Gastroesophageal sphincter (tissue), 4 donors: ENCODE measurements at regions not wholly inside any gene's neighbourhood (a gene's known extent, or its start where the extent isn't known, plus 50 kb on each side); places are given as distances from the start of the nearest gene placed in this dataset.

Experiments
- ATAC-seq: fragments of 150-250 bp; one replicate; pipeline ENCODE4 v1.9.1; 2016; ENCODE audit warnings: mild to moderate bottlenecking, moderate library complexity
- H3K27ac ChIP-seq, 4 donors: fragments of 200-600 bp; sonication (generic) in 3 of 4; 1 replicate in 3 of 4; 2 replicates in 1 of 4; pipeline ENCODE4 v1.5.1; 2016 to 2019
- H3K27me3 ChIP-seq: fragments of 200-600 bp; sonication (generic); one replicate; pipeline ENCODE4 v1.5.1; 2019
- H3K36me3 ChIP-seq, 2 donors: fragments of 200-600 bp; sonication (generic); one replicate each; pipeline ENCODE4 v1.5.1; 2019; ENCODE audit warnings: control low read depth in 1 of 2
- H3K4me1 ChIP-seq, 3 donors: fragments of 200-600 bp; sonication (generic); 1 replicate in 2 of 3; 2 replicates in 1 of 3; pipeline ENCODE4 v1.5.1; 2016 to 2019; ENCODE audit warnings: control low read depth in 2 of 3
- H3K4me3 ChIP-seq, 2 donors: fragments of 200-600 bp; sonication (generic); one replicate each; pipeline ENCODE4 v1.5.1; 2019; ENCODE audit warnings: mild to moderate bottlenecking in 1 of 2, moderate library complexity in 1 of 2
- H3K9me3 ChIP-seq, 3 donors: fragments of 200-600 bp; sonication (generic); one replicate each; pipeline ENCODE4 v1.5.1; 2017 to 2019; ENCODE audit warnings: control low read depth in 2 of 3
- EP300 ChIP-seq: sonication (generic); formaldehyde crosslinking; IDR thresholded peaks from one replicate; pipeline ENCODE4 v1.6.1; 2017; ENCODE audit warnings: antibody characterized with exemption, mild to moderate bottlenecking
- POLR2A ChIP-seq, 2 donors: fragments of 450-650 bp; IDR thresholded peaks; one replicate each; pipeline ENCODE4 v1.6.1; 2017; ENCODE audit warnings: antibody characterized with exemption in 2 of 2, mild to moderate bottlenecking in 2 of 2, moderate library complexity in 1 of 2
- POLR2AphosphoS5 ChIP-seq: sonication (generic); formaldehyde crosslinking; IDR thresholded peaks from one replicate; pipeline ENCODE4 v1.6.1; 2017; ENCODE audit warnings: antibody characterized with exemption
- WGBS, 2 donors: methylation state at CpG; one replicate each; pipeline ENCODE4 v1.1.5; 2018; ENCODE audit warnings: low coverage in 1 of 2; 5-methylcytosine and 5-hydroxymethylcytosine counted together
- TF ChIP-seq, protein P1 (sequence below), 4 experiments: fragments of 200-600 bp in 2 of 4; fragments of 450-650 bp in 2 of 4; sonication (generic) in 1 of 4; IDR thresholded peaks; one replicate each; pipeline ENCODE4 v1.5.1; 2017 to 2019; ENCODE audit warnings: antibody characterized with exemption in 4 of 4, mild to moderate bottlenecking in 2 of 4, moderate library complexity in 2 of 4

DNA sequence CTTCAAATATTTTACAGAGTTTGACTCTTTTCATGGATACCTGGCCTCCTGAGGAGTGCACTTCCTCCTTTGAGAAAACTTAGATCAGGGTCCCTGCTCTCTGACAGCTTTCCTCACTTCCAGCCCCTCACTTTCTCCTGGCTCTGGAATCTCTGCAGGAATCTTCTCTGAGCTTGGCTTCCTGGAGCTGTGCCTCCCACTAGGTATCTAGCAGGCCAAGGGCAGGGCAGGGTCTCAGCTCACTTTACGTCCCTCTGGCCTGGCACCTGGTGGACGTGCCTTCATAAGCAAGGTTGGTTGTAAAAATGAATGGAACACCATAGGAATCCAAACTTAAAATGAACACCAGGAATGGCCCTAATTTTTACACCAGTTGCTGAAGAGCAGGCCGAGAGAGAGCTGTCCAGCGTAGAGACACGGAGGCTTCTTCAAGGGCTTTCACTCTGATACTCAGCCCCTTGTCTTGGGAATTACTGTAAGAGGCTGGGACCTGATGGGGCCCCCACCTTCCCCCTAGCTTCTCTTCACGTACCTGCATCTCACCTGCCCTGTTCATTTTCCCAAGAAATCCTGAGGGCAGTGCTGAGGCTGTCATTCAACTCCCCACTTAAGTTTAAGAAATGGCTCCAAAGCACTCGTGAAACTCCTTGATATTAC is 426.9 kb upstream of the ID2 start:
- Histone ChIP-seq H3K9me3 (no peaks in the 10 kb centered on the region), H3K4me3 (no peak overlapping the region), H3K27ac (no peak overlapping the region), H3K4me1 (peaks cover 0 to 18% (median 0%) of the 10 kb centered on the region in 3 donors), H3K36me3 (no peaks in the 10 kb centered on the region), H3K27me3 (no peaks in the 10 kb centered on the region)
- 93 to 100% methylated on average over 1 to 5 of the region's 7 CpGs for WGBS, 2 donors
- no peak for ATAC-seq
- TF ChIP-seq, protein P1, sequence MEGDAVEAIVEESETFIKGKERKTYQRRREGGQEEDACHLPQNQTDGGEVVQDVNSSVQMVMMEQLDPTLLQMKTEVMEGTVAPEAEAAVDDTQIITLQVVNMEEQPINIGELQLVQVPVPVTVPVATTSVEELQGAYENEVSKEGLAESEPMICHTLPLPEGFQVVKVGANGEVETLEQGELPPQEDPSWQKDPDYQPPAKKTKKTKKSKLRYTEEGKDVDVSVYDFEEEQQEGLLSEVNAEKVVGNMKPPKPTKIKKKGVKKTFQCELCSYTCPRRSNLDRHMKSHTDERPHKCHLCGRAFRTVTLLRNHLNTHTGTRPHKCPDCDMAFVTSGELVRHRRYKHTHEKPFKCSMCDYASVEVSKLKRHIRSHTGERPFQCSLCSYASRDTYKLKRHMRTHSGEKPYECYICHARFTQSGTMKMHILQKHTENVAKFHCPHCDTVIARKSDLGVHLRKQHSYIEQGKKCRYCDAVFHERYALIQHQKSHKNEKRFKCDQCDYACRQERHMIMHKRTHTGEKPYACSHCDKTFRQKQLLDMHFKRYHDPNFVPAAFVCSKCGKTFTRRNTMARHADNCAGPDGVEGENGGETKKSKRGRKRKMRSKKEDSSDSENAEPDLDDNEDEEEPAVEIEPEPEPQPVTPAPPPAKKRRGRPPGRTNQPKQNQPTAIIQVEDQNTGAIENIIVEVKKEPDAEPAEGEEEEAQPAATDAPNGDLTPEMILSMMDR (IDR thresholded peaks at IDR 0.05), result no peak
- TF ChIP-seq POLR2AphosphoS5 (no peak), EP300 (no peak)

DNA sequence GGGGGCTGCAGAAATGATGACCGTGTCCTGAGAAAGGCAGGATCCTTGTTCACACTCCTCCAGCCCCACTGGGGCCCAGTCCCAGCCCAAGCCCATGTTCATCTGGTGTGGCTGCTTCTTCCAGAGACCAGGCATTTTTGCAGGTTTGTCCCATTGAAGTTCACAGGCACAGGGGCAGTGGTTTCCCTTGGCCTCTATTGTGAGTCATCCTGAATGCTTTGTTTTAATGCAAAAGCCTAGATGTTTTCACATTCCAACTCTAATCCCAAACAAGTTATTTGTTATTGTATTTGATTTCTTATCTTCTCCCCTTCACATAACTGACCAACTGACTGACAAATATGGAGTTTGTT is 426.4 kb upstream of the ID2 start:
- H3K27me3 ChIP-seq, result no peaks in the 10 kb centered on the region
- H3K4me1 ChIP-seq, result peaks cover 0 to 18% (median 0%) of the 10 kb centered on the region in 3 donors
- H3K4me3 ChIP-seq, result no peak overlapping the region
- TF ChIP-seq POLR2AphosphoS5 (no peak), POLR2A (IDR thresholded peaks at IDR 0.05) (no peak)
- TF ChIP-seq, protein P1 (IDR thresholded peaks at IDR 0.05), result no peak
- H3K9me3 ChIP-seq, result no peaks in the 10 kb centered on the region
- no peaks in the 10 kb centered on the region for H3K36me3 ChIP-seq
- no peak overlapping the region for H3K27ac ChIP-seq
- 88 to 100% methylated on average over 1 of the region's 1 CpG for WGBS, 2 donors
- no peak for ATAC-seq

DNA sequence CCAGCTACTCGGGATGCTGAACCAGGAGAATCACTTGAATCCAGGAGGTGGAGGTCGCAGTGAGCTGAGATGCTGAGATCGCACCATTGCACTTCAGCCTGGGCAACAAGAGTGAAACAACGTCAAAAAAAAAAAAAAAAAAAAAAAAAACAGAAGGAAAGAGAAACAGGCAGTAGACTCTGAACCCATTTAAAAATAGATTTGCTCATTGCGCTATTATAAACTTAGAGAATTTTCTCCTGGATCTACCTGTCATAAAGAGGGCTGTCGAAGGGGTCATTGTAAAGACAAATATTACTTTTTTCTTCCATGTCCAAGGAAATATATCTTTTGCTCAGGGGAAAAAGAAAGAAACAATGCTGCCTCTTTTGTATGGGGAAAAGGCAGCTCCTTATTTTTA is 425.0 kb upstream of the ID2 start:
- no peak overlapping the region for H3K4me3 ChIP-seq
- H3K9me3 ChIP-seq, result no peaks in the 10 kb centered on the region
- no peaks in the 10 kb centered on the region for H3K36me3 ChIP-seq
- TF ChIP-seq EP300, result no peak
- no peak for TF ChIP-seq POLR2AphosphoS5
- TF ChIP-seq, protein P1 (IDR thresholded peaks at IDR 0.05), result no peak
- TF ChIP-seq POLR2A (IDR thresholded peaks at IDR 0.05), result no peak
- no peaks in the 10 kb centered on the region for H3K27me3 ChIP-seq
- H3K4me1 ChIP-seq, result peaks cover 0 to 18% (median 0%) of the 10 kb centered on the region in 3 donors
- no peak for ATAC-seq
- 62 to 70% methylated on average over 5 to 6 of the region's 6 CpGs for WGBS, 2 donors
- H3K27ac ChIP-seq, result no peak overlapping the region

DNA sequence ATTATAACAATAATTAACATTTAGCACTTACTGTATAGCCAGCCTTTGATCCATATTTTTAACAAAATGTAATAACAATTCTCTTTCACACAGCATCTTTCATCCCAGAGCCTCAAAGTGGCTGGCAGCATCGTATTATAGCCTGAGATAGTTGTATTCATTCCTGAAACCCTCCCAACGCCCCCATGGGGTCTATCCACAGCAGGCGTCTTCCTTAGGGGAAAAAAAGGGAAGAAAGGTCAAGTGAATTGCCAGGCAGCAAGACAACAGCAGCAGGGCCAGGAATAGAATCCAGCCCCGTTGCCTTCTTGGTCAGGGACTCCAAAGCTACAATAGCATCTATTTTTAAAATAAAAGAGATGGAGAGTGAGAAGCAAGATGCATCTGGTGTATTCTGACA is 424.4 kb upstream of the ID2 start:
- Histone ChIP-seq H3K36me3 (no peaks in the 10 kb centered on the region), H3K4me3 (no peak overlapping the region), H3K4me1 (peaks cover 0 to 18% (median 0%) of the 10 kb centered on the region in 3 donors), H3K9me3 (no peaks in the 10 kb centered on the region), H3K27me3 (no peaks in the 10 kb centered on the region), H3K27ac (no peak overlapping the region)
- WGBS, 2 donors, result 27 to 54% methylated on average over 3 to 4 of the region's 4 CpGs
- no peak for ATAC-seq
- TF ChIP-seq EP300 (no peak), POLR2AphosphoS5 (no peak), POLR2A (IDR thresholded peaks at IDR 0.05) (no peak)
- TF ChIP-seq, protein P1 (IDR thresholded peaks at IDR 0.05), result no peak

DNA sequence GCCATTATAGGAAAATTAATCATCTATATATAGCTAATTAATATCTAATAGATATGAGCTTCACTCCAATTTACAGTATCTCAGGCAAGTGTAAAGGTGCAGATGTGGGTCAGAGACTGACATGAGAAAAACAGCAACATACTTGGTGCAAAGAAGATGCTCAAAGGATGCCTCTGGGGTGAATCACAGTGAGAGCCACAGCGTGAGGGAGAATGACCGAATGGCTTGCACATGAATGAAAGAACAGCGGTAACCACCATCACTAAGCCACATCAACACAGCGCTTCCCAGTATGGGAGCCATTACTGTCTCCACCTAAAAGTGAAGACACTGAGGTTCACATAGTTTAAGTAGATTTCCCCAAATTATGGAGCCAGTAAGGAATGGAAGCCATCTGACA is 423.4 kb upstream of the ID2 start:
- H3K4me3 ChIP-seq, result no peak overlapping the region
- no peak for ATAC-seq
- H3K9me3 ChIP-seq, result no peaks in the 10 kb centered on the region
- H3K4me1 ChIP-seq, result peaks cover 0 to 18% (median 0%) of the 10 kb centered on the region in 3 donors
- no peak overlapping the region for H3K27ac ChIP-seq
- H3K27me3 ChIP-seq, result no peaks in the 10 kb centered on the region
- no peaks in the 10 kb centered on the region for H3K36me3 ChIP-seq
- TF ChIP-seq EP300 (no peak), POLR2AphosphoS5 (no peak), POLR2A (IDR thresholded peaks at IDR 0.05) (no peak)
- TF ChIP-seq, protein P1 (IDR thresholded peaks at IDR 0.05), result no peak
- 98 to 100% methylated on average over 1 to 4 of the region's 4 CpGs for WGBS, 2 donors
